ENCODE measurements at regions not wholly inside any gene's neighbourhood (a gene's known extent, or its start where the extent isn't known, plus 50 kb on each side); places are given as distances from the start of the nearest gene placed in this dataset.

DNA sequence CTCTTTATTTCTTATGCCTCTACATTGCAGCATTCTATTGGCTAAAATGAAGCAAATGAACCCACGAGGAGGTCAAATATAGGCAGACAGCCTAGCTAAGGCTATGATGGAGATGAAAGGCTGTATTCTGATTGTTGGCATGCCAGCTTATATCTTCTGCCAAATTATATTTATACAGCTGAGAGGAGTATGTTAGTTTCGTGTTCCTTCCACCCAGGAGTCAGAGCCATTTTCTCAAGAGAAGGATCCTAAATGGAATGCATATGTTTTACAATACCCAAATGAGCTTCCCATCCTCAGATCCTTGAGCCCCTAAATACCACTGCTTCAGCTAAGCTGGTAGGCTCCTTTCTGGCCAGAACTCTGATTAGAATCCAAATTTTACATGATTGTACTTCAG, 178.4 kb upstream of the HDDC2 start:
- TF ChIP-seq, protein P1, sequence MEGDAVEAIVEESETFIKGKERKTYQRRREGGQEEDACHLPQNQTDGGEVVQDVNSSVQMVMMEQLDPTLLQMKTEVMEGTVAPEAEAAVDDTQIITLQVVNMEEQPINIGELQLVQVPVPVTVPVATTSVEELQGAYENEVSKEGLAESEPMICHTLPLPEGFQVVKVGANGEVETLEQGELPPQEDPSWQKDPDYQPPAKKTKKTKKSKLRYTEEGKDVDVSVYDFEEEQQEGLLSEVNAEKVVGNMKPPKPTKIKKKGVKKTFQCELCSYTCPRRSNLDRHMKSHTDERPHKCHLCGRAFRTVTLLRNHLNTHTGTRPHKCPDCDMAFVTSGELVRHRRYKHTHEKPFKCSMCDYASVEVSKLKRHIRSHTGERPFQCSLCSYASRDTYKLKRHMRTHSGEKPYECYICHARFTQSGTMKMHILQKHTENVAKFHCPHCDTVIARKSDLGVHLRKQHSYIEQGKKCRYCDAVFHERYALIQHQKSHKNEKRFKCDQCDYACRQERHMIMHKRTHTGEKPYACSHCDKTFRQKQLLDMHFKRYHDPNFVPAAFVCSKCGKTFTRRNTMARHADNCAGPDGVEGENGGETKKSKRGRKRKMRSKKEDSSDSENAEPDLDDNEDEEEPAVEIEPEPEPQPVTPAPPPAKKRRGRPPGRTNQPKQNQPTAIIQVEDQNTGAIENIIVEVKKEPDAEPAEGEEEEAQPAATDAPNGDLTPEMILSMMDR (IDR thresholded peaks at IDR 0.05), result no peak
- TF ChIP-seq EP300 (IDR thresholded peaks at IDR 0.05; ENCODE audit: borderline replicate concordance in 1 of 2, low read depth in 1 of 2, low read length in 1 of 2) (no peak), YY1 (IDR thresholded peaks at IDR 0.05; ENCODE audit: low read depth) (no peak), TEAD4 (IDR thresholded peaks at IDR 0.05; ENCODE audit: borderline replicate concordance, insufficient read depth) (no peak), NFIC (IDR thresholded peaks at IDR 0.05; ENCODE audit: borderline replicate concordance) (no peak), POLR2AphosphoS5 (IDR thresholded peaks at IDR 0.05; ENCODE audit: low read depth, low read length) (no peak)
